Astrocyte (in vitro differentiated cells and primary cell): ENCODE measurements at regions not wholly inside any gene's neighbourhood (a gene's known extent, or its start where the extent isn't known, plus 50 kb on each side); places are given as distances from the start of the nearest gene placed in this dataset.

ENCODE experiments used
- CTCF ChIP-seq: IDR thresholded peaks from 2 replicates; pipeline ENCODE4 v1.5.1; 2011; ENCODE audit warnings: low read depth, mild to moderate bottlenecking, inconsistent platforms, low read length, moderate library complexity; ENCODE audit not compliant: insufficient read depth
- EZH2 ChIP-seq: IDR thresholded peaks from 2 replicates; pipeline ENCODE4 v1.6.1; 2012; ENCODE audit warnings: mild to moderate bottlenecking, low read length, inconsistent platforms; ENCODE audit not compliant: insufficient read depth

- TF ChIP-seq CTCF (no peak), EZH2 (no peak)
Measured at GRCh38 chr10:78911533-78912340, 157.0 kb upstream of the ZMIZ1 start.
